ENCODE measurements at regions not wholly inside any gene's neighbourhood (a gene's known extent, or its start where the extent isn't known, plus 50 kb on each side); places are given as distances from the start of the nearest gene placed in this dataset.

DNA sequence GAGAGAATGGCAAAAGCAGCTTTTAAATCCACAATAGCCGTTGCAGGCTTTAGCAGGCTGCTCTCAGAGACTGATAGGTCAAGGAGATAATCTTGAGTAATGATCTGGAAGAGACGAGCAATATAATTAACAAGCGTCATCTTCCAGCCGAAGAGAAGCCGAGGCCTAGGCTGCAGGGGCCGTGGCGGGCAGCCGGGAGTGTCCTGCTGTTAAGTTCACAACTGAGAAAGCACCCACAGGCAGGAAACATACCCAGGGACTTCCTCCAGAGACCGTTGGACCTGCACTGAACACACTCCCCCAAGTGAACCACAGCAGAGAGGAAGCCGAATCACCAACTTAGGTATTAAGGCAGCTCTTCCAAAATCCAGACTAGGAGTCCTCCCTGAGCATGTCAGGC, 182.3 kb downstream of the IRX2 start:
- no peak overlapping the region for H3K4me3 Mint-ChIP-seq (ENCODE audit: unreplicated experiment)
- H3K36me3 Mint-ChIP-seq (ENCODE audit: insufficient read depth, unreplicated experiment), result no peaks in the 10 kb centered on the region
- no peaks in the 10 kb centered on the region for H3K27me3 Mint-ChIP-seq (ENCODE audit: insufficient read depth, unreplicated experiment)
- ChIA-PET CTCF (no interaction called here), POLR2A (no interaction called here)
- H3K9me3 Mint-ChIP-seq (ENCODE audit: unreplicated experiment), result peaks cover 10% of the 10 kb centered on the region
- no peak overlapping the region for H3K27ac Mint-ChIP-seq (ENCODE audit: low read depth, unreplicated experiment)
- no peak for DNase-seq (ENCODE audit: unreplicated experiment)
- peaks cover 1% of the 10 kb centered on the region for H3K4me1 Mint-ChIP-seq (ENCODE audit: insufficient read depth, unreplicated experiment)
- BruUV-seq (replicated peaks), result no TSS peak
- intact Hi-C loops (cut with micrococcal nuclease), result no loop called here
- TF ChIP-seq, protein P1, sequence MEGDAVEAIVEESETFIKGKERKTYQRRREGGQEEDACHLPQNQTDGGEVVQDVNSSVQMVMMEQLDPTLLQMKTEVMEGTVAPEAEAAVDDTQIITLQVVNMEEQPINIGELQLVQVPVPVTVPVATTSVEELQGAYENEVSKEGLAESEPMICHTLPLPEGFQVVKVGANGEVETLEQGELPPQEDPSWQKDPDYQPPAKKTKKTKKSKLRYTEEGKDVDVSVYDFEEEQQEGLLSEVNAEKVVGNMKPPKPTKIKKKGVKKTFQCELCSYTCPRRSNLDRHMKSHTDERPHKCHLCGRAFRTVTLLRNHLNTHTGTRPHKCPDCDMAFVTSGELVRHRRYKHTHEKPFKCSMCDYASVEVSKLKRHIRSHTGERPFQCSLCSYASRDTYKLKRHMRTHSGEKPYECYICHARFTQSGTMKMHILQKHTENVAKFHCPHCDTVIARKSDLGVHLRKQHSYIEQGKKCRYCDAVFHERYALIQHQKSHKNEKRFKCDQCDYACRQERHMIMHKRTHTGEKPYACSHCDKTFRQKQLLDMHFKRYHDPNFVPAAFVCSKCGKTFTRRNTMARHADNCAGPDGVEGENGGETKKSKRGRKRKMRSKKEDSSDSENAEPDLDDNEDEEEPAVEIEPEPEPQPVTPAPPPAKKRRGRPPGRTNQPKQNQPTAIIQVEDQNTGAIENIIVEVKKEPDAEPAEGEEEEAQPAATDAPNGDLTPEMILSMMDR (IDR thresholded peaks at IDR 0.05; ENCODE audit: unreplicated experiment), result no peak

DNA sequence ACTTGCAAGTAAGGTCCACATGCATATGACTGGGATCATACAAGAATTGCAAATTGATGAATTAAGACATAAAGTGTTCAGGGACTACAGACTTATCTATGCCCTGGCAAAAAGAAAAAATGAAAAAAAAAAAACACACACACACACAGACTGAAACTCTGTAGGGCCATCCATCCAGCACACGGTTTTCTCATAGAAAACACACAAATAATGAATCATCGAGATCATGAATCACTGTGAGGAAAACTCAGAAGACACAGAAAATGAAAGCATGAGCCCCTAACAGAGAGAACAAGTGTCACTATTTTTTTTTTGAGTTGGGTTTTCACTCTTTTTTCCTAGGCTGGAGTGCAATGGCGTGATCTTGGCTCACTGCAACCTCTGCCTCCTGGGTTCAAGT, 185.2 kb downstream of the IRX2 start:
- Mint-ChIP-seq H3K27ac (ENCODE audit: low read depth, unreplicated experiment) (no peak overlapping the region), H3K4me1 (ENCODE audit: insufficient read depth, unreplicated experiment) (no peaks in the 10 kb centered on the region), H3K9me3 (ENCODE audit: unreplicated experiment) (peaks cover 10% of the 10 kb centered on the region), H3K36me3 (ENCODE audit: insufficient read depth, unreplicated experiment) (no peaks in the 10 kb centered on the region), H3K4me3 (ENCODE audit: unreplicated experiment) (no peak overlapping the region), H3K27me3 (ENCODE audit: insufficient read depth, unreplicated experiment) (no peaks in the 10 kb centered on the region)
- ChIA-PET POLR2A (no interaction called here), CTCF (interaction anchor here (0.6 kb wide), 1 partner anchor 177 kb away, joined by 3 read pairs; no protein-coding TSS in a partner anchor)
- TF ChIP-seq, protein P1 (IDR thresholded peaks at IDR 0.05; ENCODE audit: unreplicated experiment), result no peak
- peak; percentile 27 for DNase-seq (ENCODE audit: unreplicated experiment)
- no TSS peak for BruUV-seq (replicated peaks)
- intact Hi-C loops (cut with micrococcal nuclease), result no loop called here

- H3K4me3 Mint-ChIP-seq (ENCODE audit: unreplicated experiment), result no peak overlapping the region
- DNase-seq (ENCODE audit: unreplicated experiment), result no peak
- H3K27ac Mint-ChIP-seq (ENCODE audit: low read depth, unreplicated experiment), result no peak overlapping the region
- H3K36me3 Mint-ChIP-seq (ENCODE audit: insufficient read depth, unreplicated experiment), result no peaks in the 10 kb centered on the region
- POLR2A ChIA-PET, result no interaction called here
- no peaks in the 10 kb centered on the region for H3K4me1 Mint-ChIP-seq (ENCODE audit: insufficient read depth, unreplicated experiment)
- intact Hi-C loops (cut with micrococcal nuclease), result no loop called here
- no peaks in the 10 kb centered on the region for H3K27me3 Mint-ChIP-seq (ENCODE audit: insufficient read depth, unreplicated experiment)
- CTCF ChIA-PET, result interaction anchor here (0.5 to 1.0 kb wide), 3 partner anchors 10 to 140 kb away, joined by 3 read pairs; no protein-coding TSS in a partner anchor
- no TSS peak for BruUV-seq (replicated peaks)
- peaks cover 10% of the 10 kb centered on the region for H3K9me3 Mint-ChIP-seq (ENCODE audit: unreplicated experiment)
- TF ChIP-seq, protein P1 (IDR thresholded peaks at IDR 0.05; ENCODE audit: unreplicated experiment), result no peak
Measured at GRCh38 chr5:2565147-2565546, 186.3 kb downstream of the IRX2 start.

- DNase-seq (ENCODE audit: unreplicated experiment), result peak; percentile 38
- Mint-ChIP-seq H3K27ac (ENCODE audit: low read depth, unreplicated experiment) (peak overlapping the region; percentile 21), H3K36me3 (ENCODE audit: insufficient read depth, unreplicated experiment) (no peaks in the 10 kb centered on the region), H3K4me3 (ENCODE audit: unreplicated experiment) (no peak overlapping the region), H3K4me1 (ENCODE audit: insufficient read depth, unreplicated experiment) (no peaks in the 10 kb centered on the region), H3K9me3 (ENCODE audit: unreplicated experiment) (peaks cover 10% of the 10 kb centered on the region), H3K27me3 (ENCODE audit: insufficient read depth, unreplicated experiment) (no peaks in the 10 kb centered on the region)
- TF ChIP-seq, protein P1 (IDR thresholded peaks at IDR 0.05; ENCODE audit: unreplicated experiment), result no peak
- POLR2A ChIA-PET, result no interaction called here
- CTCF ChIA-PET, result interaction anchor here (0.6 kb wide), 1 partner anchor 67 kb away, joined by 3 read pairs; no protein-coding TSS in a partner anchor
- no TSS peak for BruUV-seq (replicated peaks)
- intact Hi-C loops (cut with micrococcal nuclease), result no loop called here
Measured at GRCh38 chr5:2563046-2563445, 188.4 kb downstream of the IRX2 start.

All from MCF 10A (cell line).